ENCODE measurements at regions not wholly inside any gene's neighbourhood (a gene's known extent, or its start where the extent isn't known, plus 50 kb on each side); places are given as distances from the start of the nearest gene placed in this dataset.
"Not testable (repeated sequence)": the region's sequence is repeated elsewhere in the genome, so short reads cannot be mapped to it uniquely, and the experiment has no call there.

DNA sequence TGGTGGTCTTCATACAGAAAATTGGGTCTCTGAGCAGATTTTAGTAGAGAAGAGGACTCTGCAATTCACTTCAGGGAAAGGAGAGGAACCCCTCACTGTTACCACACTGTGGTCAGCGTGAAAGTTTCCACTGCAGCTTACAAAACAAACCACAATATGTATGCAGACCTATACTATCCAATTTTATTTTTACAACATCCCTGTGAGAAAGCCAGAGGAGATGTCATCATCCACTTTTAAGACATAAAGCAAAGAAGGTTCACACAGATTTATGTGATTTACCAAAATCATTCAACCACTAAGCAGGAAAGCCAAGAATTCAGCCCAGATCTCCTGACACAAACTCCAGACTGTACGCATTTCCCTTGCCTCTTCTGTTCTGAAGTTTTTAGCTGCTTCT lies 442.4 kb downstream of the FRK start:
- DNase-seq, result no peak

DNA sequence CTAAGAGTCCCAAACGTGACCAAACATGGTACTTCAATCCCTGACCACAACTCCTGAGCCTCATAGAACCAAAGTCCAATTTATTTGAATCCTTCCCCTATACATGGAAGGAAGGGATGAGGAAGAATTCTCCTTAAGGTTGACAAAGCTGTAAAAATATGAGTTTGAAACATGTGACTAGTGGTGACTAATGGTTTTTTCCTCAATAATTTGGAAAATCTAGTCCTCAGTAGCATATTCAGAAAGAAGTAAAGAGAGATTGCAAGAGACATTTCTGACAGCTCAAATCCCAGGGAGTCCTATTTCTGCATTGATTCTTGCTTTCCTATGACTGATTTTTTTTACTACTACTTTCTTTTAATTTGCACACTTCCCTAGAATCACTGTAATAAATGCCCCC lies 443.7 kb downstream of the FRK start:
- no peak for DNase-seq

DNA sequence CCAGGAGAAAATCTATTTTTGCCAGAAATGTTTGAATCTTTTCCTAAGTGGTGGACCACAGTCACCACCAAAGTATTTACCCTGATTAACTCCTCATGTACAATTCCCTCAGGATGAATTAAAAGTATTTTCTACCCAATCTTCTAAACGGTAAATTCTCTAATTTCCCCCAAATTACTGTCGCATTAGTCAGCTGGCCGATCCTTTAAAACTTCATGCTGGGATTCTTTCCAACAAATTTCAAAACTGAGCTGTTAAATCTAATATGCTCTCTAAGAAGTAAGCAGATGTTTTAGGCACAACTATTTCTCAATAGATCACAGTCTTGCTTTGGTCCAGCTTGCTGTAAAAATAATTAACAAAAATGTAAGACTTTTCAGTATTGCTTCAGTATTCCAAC lies 447.2 kb downstream of the FRK start:
- DNase-seq, result no peak

DNA sequence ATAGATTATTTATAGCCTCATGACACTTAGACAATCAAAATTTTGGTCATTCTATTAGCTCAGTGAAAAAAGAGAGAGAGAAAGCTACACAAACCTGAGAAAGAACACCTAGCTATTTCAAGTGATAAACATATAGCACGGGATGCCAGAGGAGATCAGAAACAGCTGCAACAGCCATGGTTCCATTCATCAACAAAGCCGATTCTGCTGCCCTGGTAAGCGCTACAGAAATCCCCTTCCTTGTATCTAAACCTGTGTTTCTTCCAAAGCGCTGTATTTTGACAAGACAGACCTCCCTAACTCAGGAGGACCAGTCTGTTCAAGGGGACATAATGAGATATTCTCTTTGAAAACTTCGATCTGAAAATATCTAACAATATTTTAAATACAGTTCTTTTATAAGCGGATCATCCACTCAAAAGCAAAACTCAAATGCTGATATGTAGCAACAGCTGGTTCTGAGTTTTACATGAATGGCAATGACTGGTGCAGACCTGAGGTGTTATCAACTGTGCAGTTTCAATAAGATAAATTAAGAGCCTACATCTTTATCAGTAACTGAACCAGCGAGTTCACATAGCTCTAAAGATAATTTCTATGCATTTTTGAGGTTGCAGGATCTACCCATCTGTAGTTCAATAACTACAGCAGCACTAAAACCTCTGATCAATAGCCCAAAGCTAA lies 447.8 kb downstream of the FRK start:
- DNase-seq, result no peak

DNA sequence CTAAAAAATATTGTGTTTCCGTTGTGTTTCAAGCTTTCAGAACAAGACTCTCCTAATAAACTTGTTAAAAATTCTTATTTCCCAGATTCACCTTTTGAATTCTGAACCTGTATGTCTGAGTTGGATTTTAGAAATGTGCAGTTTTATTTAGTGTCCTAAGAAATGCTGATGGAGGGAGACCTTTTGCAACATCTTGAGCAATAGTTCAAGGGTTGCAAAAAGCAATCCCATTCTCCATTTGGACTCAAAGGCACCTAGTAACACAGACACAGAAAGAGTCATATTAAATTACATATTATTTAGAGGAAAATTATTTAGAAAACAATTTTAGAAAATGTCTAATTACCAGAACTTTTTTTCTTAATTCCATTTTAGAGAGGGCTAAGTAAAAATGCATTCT lies 448.5 kb downstream of the FRK start:
- no peak for DNase-seq

DNA sequence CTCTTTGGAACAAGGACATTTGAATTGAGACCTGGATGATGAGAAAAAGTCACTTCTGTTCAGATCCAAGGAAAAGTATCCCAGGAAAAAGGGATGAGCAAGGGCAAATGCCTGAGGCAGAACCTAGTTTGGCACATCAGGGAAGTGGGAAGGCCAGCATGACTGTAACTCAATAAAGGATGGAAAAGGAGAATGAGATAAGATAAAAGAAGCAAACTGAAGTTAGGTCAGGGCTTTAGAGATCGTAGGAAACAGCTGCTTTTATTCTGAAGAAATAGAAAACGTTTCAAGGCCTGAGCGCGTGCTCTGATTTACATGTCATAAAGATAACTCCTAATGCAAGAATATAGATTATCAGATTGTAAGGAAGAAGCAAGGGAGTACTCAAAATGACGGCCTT lies 450.0 kb downstream of the FRK start:
- no peak for DNase-seq

DNA sequence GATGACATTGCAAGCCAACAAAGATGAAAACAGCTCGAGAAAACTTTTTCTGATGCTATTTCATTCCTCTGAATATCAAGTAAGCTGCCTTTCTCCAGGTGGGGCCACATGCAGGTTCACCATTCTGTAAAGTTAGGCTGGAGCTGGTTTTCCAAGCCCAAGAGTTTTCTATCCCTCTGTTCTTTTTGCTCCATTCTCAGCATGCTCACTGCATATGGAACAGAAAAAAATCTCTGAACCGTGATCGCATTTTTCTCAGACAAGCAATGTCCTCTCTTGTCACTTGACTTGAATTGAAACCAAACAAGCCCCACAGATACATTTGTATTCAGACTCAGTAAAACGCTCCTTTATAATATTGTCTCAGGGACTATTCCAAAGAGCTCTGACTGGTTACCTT lies 451.6 kb downstream of the FRK start:
- no peak for DNase-seq

DNA sequence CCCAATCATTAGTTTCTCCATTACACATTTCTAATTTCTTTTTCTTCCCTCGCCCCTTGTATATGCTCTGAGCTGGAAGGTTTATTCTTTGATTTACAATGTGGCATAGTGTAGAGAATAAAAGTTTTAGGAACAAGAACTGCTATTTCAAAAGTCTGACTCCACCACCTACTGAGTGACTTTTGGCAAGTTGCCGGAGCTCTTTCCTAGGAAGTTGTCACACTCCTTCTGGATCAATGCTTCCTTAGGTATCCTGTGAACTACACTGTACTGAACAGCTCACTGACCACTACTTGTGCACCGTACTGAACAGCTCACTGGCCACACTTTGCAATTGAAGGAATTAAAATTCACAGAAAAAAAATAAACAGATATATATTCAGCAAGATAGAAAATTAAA lies 458.2 kb downstream of the FRK start:
- no peak for DNase-seq

DNA sequence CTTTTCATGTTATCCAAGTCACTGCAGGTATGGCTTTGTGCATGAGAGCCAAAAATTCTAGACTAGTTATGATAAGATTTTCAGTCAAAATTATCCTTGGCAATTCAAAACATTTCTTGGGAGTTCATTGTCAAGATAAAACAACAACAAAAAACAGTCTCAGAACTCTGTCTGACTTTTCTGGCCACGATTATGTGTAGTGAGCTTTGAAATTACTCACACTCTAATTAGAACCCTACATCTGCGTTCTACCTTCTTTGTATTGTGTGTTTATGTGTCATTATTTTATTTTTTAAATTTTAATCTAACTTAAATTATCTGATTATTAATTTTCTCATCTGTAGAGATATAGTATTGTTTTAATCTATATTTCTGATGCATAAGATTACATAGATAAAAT lies 459.2 kb downstream of the FRK start:
- DNase-seq, result no peak

DNA sequence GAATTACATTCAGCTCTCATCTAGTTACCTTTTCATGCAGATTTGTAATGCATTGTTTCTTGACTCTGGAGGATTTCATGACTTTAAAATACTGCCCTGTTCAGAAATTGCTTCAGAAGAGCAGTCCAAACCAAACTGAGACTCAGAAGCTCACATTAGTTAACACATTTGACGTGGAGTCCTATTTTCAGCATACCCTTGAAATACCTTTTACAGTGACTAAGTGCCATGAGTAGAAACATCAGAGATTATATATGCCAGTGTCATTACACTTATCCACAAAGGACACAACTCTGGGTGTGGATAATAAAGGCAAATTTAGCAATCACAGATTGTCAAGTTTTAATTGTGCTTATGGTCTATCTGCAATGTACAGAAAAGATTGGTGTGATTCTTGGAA lies 459.6 kb downstream of the FRK start:
- DNase-seq, result no peak

DNA sequence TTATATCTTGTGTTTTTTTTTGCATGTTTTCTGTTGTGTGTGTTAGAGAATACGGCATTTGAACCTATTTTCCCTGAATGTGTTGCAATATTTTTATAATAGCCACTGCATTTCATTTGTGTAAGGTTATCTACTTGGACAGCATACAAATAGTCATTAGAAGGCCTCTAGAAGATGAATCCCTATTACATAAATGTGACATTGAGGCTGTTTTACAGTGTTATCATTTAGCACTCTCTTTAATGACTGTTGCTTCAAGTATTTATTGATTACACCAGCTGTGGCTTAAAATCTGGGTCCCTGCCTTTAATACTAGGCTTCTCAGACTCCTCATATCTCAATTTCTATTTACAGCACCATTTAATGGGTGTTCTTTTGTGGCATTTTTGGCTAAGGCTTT lies 465.8 kb downstream of the FRK start:
- no peak for DNase-seq

DNA sequence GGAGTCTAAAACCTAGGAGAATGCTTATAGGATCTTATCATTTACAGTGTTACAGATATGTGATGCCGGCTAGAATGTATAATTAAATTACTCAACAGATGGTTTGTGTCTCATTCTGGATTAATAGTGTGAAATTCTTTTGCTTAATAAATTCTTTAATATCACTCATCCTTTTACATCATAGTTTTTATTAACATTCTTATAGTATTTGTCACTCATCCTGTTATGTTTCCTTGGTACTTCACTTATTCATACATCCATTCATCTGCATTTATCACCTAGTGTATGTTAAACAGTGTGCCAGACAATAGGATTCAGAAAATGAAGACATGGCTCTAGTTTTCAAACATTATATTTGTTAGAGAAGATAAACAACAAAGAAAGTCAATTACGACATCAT lies 468.7 kb downstream of the FRK start:
- no peak for DNase-seq

DNA sequence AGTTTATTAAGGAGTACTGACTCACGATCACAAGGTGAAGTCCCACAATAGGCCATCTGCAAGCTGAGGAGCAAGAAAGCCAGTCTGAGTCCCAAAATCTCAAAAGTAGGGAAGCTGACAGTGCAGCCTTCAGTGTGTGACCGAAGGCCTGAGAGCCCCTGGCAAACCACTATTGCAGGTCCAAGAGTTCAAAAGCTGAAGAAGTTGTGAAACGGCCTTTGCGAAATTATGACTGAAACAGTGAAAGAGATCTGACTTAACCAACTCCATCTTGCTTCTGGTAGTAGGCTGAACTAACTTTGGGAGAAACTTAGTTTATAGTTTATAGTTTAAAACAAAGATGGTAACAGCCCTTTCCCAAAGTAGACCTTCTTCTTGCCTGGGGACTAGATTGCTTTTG lies 471.6 kb downstream of the FRK start:
- DNase-seq, result not testable (repeated sequence)

DNA sequence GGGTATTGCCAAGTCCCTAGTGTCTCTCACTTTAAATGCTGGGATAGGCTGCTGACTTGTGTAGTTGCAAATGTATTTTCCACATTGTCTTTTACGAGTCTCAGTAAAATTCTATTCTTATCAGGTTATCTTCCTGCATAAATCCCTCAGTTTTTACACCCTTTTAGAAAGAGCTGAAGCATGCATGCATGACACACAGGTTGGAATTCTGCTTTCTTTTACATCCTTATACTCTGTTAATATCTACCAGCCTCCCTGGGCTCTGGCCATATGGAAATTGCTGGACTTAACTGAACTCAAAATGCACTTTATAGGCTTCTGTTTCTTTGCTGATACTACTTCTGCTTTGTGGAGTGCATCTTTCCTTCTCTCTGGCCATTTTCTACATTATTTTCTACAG lies 477.4 kb downstream of the FRK start:
- no peak for DNase-seq

DNA sequence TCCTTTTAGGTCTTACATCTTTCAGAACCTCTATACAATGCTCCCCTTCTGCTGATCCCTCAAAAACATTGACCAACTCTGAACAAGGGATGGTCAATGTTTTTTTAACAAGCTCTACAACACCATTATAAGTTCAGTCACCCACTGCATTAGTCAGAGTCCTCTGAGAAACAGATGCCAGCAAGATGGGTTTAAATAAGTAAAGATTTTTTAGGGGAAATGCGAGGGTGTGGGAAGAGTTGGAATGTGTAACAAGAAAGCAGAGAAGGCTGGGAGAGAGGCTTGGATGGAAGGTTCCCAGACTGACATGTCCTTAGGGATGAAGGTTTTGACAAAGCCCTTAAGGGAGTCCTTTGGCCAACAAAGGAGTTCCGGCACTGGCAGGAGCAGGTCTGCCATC lies 478.3 kb downstream of the FRK start:
- DNase-seq, result no peak

DNA sequence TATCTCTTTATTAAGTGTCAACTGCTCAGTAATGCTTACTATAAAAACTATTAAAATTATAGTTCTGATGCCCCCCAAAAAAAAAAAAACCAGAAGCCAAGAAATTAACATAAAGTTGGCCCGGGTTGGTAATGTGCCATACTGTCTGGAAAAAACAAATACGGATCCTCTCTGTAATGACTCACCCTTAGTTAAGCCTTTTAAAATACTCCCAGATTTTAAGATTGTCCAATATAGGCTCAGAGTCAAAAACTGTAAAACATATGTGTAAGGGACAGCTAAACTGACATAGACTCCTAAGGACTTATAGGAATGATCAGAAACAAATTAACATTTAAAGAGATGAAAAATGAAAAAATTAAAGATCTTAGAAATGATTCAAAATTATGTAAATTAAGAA lies 481.1 kb downstream of the FRK start:
- DNase-seq, result not testable (repeated sequence)

DNA sequence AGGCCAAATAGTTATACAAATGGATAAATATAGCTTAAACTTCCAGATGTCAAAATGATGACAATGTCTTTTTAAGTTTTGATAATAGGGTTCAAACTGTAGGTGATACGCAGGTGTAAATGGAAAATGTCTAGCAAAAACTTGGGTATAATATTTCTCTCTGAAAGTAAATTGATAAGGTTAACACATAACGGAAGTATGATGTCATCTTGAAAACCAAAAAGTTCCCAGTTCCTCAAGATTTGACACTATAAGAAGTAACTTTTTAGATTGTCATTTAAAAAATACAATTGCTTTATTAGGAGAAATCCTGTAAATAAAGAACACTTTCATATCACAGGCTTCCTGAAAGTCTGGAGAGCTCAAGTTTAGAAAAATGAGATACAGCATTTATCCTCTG lies 483.4 kb downstream of the FRK start:
- no peak for DNase-seq

DNA sequence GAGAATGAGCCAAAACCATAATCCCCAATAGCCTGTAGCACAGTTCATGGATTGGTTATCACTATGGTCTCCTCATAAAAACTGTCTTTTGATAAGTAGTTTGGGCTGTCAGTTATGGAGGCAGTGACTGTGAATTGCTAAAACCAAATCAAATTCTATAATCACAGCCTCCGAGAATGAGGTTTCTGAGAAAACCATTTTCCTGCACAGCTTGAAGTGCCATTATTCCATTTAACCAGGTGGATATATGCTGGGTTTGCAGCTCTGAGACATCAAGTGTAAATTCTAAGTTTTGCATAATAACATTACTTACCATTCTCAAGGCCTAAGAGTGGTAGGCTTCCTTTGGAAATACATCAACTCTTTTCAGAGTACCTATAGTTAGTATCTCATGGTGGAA lies 485.4 kb downstream of the FRK start:
- DNase-seq, result no peak

DNA sequence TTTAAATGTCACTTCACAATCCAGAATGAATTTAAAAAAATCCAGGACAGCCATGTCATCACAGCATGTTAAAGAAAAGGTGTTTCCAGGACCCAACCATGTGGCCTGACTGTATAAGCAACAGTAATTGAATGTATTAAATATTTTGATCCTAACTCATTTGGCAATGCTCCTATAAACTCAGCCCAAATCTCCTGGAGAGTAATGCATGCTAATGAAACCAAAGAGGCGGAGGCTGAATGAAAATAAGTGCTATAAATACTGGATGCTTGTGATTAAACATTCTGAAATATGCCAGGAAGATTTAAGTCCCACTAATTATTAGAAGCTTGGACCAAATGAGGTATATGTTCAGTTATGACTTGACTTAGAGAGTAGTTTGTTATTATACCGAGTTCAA lies 486.8 kb downstream of the FRK start:
- DNase-seq, result no peak

DNA sequence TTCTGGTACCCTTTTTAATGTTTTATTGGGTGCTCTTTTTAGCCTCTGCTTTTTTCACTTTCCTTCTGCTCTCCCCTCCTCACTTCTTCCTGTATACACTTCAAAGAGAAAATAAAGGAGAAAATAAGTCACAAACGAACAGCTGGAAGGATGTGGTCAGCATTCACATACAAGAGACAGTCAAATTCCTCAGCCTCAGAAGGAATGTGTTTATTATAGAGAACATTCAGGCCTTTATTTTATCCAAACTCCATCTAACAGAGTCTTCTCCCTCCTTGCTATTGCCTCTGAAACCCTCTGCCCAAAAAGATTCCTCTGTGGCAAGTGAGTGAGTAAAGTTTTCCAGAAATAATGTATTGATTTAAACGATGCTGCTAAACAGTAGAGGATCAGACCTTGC lies 490.4 kb downstream of the FRK start:
- no peak for DNase-seq

DNA sequence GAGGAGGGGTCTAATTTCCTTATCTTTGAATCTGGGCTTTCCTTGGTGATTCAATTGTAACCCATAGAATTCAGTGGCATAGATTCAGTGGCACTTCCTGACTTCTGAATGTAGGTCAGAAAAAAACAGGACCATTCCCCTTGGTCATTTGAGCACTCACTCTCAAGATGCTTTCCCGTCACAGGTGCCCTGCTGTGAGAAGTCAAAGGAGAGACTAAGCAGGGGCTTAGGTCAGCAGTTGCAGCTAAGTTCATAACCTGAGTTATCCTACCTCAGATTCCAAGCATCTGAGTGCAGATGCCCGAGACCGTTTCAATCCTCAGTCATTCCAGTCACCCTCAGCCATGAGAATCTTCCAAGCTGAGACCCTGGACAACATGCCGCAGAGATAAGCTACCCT lies 506.6 kb downstream of the FRK start:
- no peak for DNase-seq

DNA sequence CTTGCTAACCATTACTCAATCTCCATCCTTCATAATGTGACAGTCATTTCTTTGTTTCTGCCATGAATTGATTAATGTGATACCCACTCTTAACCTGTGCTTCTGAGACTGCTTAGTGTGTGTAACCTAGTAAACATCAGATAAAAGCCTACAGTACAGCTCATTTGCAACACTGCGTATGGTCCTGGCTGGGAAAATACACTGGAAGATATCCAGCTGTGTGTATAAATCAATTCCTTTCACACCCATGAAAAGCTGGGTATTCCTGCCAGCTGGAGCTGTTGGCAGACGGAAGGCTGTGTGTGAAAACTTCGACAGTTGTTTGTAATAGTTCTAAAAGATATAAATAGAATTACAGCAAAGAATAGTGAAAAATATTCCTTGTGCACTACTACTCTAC lies 509.2 kb downstream of the FRK start:
- no peak for DNase-seq

DNA sequence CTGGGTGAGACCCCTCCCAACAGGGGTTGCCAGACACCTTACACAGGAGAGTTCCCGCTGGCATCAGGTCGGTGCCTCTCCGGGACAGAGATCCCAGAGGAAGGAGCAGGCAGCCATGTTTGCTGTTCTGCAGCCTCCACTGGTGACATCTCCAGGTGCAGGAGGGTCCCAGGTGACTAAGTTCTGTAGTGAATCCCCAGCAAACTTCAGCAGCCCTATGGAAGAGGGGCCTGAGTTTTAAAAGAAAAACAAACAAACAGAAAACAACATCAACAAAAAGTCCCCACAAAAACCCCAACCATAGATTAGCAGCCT lies 515.1 kb downstream of the FRK start:
- no peak for DNase-seq

DNA sequence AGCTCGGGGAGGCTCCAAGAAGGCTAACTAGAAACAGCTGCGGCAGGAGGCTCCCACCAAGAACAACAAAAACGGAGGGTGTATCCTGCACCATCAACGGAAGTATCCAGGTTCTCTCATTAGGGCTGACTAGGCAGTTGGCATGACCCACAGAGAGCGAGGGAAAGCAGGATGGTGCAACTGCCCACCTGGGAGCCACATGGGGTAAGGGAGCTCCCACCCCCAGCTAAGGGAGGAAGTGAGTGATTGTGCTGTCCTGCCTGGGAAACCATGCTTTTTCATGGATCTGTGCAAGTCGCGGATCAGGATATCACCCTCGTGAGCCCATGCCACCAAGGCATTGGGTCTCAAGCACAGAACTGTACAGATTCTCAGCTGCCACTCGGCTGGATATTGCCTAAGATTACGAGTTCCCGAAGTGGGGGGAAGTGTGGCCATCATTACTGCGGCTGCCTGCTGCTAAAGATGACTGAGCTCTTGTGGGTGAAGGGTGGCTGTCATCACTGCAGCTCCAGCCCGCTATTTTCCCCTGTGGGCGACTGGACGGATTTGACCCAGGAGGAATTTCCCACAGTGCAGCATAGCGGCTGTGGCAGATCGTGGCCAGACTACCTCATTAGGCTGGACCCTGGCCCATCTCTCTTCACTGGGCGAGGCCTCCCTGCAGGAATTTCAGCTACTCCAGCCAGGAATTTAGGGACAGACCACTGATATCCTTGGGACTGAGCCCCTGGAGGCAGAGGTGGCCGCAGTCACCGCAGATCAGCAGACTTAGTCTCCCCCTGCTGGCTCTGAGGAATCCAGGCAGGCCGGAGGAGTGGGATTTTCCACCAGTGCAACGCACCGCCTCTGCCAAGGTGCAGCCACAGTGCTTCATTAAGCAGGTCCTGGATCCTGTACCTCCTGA lies 515.7 kb downstream of the FRK start:
- no peak for DNase-seq

All from CD4-positive, alpha-beta T cell treated with Interleukin-21 for 1 hour (primary cell).